Fibroblast of lung (primary cell): ENCODE measurements at regions not wholly inside any gene's neighbourhood (a gene's known extent, or its start where the extent isn't known, plus 50 kb on each side); places are given as distances from the start of the nearest gene placed in this dataset.

Source experiments
- CTCF ChIP-seq, 2 donors: IDR thresholded peaks in 1 of 2; conservative IDR thresholded peaks in 1 of 2; 1 replicate in 1 of 2; 2 replicates in 1 of 2; pipeline ENCODE4 v1.5.1; 2011 to 2012; ENCODE audit warnings: low read length in 2 of 2, control low read depth in 1 of 2, inconsistent platforms in 1 of 2, low read depth in 1 of 2, mild to moderate bottlenecking in 1 of 2
- EZH2 ChIP-seq: IDR thresholded peaks from 2 replicates; pipeline ENCODE4 v1.5.1; 2012; ENCODE audit warnings: low read length, control low read depth, mild to moderate bottlenecking; ENCODE audit errors: missing control alignments

DNA sequence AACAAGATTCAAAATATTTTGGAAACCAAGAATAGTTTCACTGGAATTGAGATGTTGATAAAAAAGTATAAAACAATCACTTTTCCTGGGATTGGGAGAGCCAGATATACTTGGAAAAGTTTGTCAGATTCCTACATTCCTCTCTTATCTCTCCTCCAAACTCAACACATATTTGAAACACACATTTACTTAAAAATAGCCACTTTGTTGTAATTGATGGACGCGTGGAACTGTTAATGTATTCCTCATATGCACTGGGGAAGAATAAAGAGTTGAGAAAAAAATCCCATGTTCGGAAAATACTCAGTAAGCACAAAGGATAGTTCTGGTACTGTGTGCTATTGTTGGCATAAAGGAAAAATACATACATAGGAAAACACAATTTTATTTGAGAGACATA is 195.6 kb upstream of the FLRT2 start:
- TF ChIP-seq CTCF (conservative IDR thresholded peaks at IDR 0.05 in 1 of 2, IDR thresholded peaks at IDR 0.05 in 1 of 2; ENCODE audit: low read depth in 1 of 2, low read length in 2 of 2) (no peak), EZH2 (no peak)
